ENCODE measurements at regions not wholly inside any gene's neighbourhood (a gene's known extent, or its start where the extent isn't known, plus 50 kb on each side); places are given as distances from the start of the nearest gene placed in this dataset.
"Not testable (repeated sequence)": the region's sequence is repeated elsewhere in the genome, so short reads cannot be mapped to it uniquely, and the experiment has no call there.

DNA sequence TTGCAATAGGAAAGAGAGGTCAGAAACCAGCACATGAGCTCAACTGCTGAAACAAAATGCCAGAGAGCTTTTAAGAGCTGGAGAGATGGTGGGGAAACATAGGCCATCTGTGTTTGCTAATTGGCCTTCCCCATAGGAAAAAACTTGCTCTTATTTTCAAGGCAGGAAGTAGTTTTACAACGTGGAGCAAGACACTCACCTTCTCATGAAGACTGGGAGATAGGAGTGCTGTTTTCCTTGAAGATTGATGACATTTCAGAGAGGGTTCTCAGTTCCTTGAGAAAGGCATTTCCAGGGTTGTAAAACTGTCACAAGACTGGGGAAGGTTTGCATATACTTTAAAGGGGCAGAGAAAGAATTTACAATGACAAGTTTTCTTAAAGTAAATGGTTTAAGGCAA, 586.3 kb upstream of the RAG2 start:
- H3K27ac ChIP-seq (ENCODE audit: low read length): no peak overlapping the region
- DNase-seq: no peak
- H3K27me3 ChIP-seq (replicated peaks in 1 of 2; ENCODE audit: control insufficient read depth in 2 of 2, extremely low read depth in 1 of 2, insufficient read depth in 2 of 2, low read length in 1 of 2): no peaks in the 10 kb centered on the region
- no peaks in the 10 kb centered on the region for H3K9me3 ChIP-seq
- H3K27me3 Mint-ChIP-seq: no peaks in the 10 kb centered on the region
- peaks cover 8 to 17% (median 11%) of the 10 kb centered on the region in 3 donors for H3K9me3 Mint-ChIP-seq
- ChIA-PET POLR2A (no interaction called here), CTCF (no interaction called here)
- no peaks in the 10 kb centered on the region for H3K4me1 ChIP-seq (ENCODE audit: control insufficient read depth in 1 of 2, extremely low read depth in 1 of 2, insufficient read depth in 2 of 2, low read length in 2 of 2)
- H3K4me3 ChIP-seq (ENCODE audit: control insufficient read depth in 1 of 2, extremely low read depth in 1 of 2, low read length in 1 of 2): no peak overlapping the region
- H3K36me3 ChIP-seq (ENCODE audit: control insufficient read depth in 2 of 2, extremely low read depth in 1 of 2, insufficient read depth in 1 of 2, low read length in 1 of 2): no peaks in the 10 kb centered on the region
- H3K36me3 Mint-ChIP-seq: no peaks in the 10 kb centered on the region
- no peak overlapping the region for H3K4me3 Mint-ChIP-seq
- WGBS (ENCODE audit: insufficient coverage): 0% methylated on average over 1 of the region's 1 CpG
- H3K4me1 Mint-ChIP-seq: no peaks in the 10 kb centered on the region
- no peak for ATAC-seq (replicated peaks in 1 of 4)
- H3K27ac Mint-ChIP-seq: no peak overlapping the region

DNA sequence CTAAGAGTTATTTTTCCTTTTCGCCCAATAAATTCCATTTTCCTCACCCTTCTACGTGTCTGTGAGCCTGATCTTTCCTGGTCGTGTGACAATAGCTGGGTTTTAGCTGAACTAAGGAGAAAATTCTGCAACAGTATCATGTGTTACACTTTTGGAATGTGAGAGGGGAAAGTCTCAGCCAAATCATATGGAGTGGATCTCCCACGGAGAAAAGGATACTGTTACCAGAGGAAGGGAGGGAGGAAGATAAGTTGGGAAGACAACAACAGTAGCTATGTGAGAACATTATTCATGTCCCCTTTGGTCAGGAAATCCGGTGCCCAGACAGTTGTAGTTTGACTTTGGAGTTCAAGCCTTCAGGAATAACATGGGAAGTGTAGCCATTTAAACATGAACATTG, 584.0 kb upstream of the RAG2 start:
- H3K4me1 ChIP-seq (ENCODE audit: control insufficient read depth in 1 of 2, extremely low read depth in 1 of 2, insufficient read depth in 2 of 2, low read length in 2 of 2): no peaks in the 10 kb centered on the region
- Mint-ChIP-seq H3K4me1 (no peaks in the 10 kb centered on the region), H3K9me3 (peaks cover 7 to 26% (median 15%) of the 10 kb centered on the region in 3 donors), H3K27me3 (no peaks in the 10 kb centered on the region), H3K36me3 (no peaks in the 10 kb centered on the region), H3K4me3 (no peak overlapping the region), H3K27ac (no peak overlapping the region)
- 0% methylated on average over 1 of the region's 5 CpGs for WGBS (ENCODE audit: insufficient coverage)
- H3K4me3 ChIP-seq (ENCODE audit: control insufficient read depth in 1 of 2, extremely low read depth in 1 of 2, low read length in 1 of 2): no peak overlapping the region
- H3K27ac ChIP-seq (ENCODE audit: low read length): no peak overlapping the region
- H3K36me3 ChIP-seq (ENCODE audit: control insufficient read depth in 2 of 2, extremely low read depth in 1 of 2, insufficient read depth in 1 of 2, low read length in 1 of 2): no peaks in the 10 kb centered on the region
- ChIA-PET POLR2A (no interaction called here), CTCF (no interaction called here)
- DNase-seq (no peak), ATAC-seq (replicated peaks in 1 of 4) (no peak)
- H3K9me3 ChIP-seq: no peaks in the 10 kb centered on the region
- no peaks in the 10 kb centered on the region for H3K27me3 ChIP-seq (replicated peaks in 1 of 2; ENCODE audit: control insufficient read depth in 2 of 2, extremely low read depth in 1 of 2, insufficient read depth in 2 of 2, low read length in 1 of 2)

DNA sequence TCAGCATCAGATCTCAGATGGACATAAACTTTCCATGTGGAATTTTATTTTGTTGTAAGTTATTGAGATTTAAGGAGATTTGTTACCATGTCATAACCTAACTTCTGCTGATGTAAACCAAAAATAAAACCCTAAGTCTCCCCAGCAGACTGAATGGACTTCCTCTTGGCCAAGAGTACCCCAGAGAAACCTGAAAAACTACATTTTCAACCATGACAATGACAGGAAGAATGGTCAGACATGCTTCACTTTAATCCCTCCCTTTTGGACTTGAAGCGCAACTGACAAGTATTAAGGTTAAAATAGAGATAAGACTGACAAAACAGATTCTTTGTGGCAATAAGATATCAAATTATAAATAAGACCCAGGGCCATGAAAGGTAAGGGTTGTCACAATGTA, 579.7 kb upstream of the RAG2 start:
- DNase-seq (no peak), ATAC-seq (replicated peaks in 1 of 4) (no peak)
- Mint-ChIP-seq H3K27ac (no peak overlapping the region), H3K36me3 (no peaks in the 10 kb centered on the region), H3K4me3 (no peak overlapping the region), H3K9me3 (peaks cover 21 to 26% (median 21%) of the 10 kb centered on the region in 3 donors), H3K27me3 (no peaks in the 10 kb centered on the region), H3K4me1 (no peaks in the 10 kb centered on the region)
- no CpG with 5 or more reads among the region's 1 CpG for WGBS (ENCODE audit: insufficient coverage)
- no peaks in the 10 kb centered on the region for H3K9me3 ChIP-seq
- H3K4me1 ChIP-seq (ENCODE audit: control insufficient read depth in 1 of 2, extremely low read depth in 1 of 2, insufficient read depth in 2 of 2, low read length in 2 of 2): no peaks in the 10 kb centered on the region
- CTCF ChIA-PET: no interaction called here
- POLR2A ChIA-PET: no interaction called here
- no peaks in the 10 kb centered on the region for H3K36me3 ChIP-seq (ENCODE audit: control insufficient read depth in 2 of 2, extremely low read depth in 1 of 2, insufficient read depth in 1 of 2, low read length in 1 of 2)
- no peaks in the 10 kb centered on the region for H3K27me3 ChIP-seq (replicated peaks in 1 of 2; ENCODE audit: control insufficient read depth in 2 of 2, extremely low read depth in 1 of 2, insufficient read depth in 2 of 2, low read length in 1 of 2)
- no peak overlapping the region for H3K4me3 ChIP-seq (ENCODE audit: control insufficient read depth in 1 of 2, extremely low read depth in 1 of 2, low read length in 1 of 2)
- no peak overlapping the region for H3K27ac ChIP-seq (ENCODE audit: low read length)

DNA sequence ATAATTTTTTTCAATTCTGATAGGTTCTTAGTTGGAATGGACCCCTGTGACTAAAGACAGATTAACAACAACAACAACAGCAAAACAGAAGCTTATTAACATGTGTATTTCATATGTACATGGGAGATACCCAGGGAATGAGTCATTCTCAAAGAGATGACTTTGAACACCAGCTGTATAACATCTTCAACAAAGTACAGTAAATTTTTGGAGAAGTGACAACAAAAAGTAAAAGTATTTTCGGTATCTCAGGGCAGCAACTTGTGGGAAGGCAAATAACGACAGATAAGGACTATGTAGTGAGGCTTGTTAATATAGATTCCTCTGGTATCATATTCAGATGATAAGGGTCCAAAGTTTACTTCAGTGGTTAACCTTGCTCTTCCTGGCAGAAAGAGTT, 573.4 kb upstream of the RAG2 start:
- no peak for ATAC-seq (replicated peaks in 1 of 4)

DNA sequence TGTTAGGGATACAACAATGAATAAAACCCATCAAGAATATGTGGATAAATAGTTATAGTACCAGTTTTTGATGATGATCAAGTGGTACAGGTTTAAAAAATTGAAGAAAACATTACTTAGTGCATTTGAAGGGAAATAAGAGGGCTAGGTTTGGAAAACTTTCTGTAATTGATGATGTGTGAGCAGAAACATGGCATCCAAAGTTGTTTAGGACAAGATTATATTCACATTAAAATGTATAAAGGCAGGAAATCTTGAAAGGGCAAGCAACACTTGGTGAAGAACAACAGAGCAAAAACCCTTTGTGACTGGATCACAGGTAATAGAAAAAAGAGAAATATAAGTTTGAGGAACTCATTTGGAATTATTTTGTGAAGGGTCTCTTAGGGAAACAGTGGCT, 572.3 kb upstream of the RAG2 start:
- Mint-ChIP-seq H3K9me3 (peaks cover 12 to 16% (median 14%) of the 10 kb centered on the region in 3 donors), H3K4me3 (no peak overlapping the region), H3K4me1 (no peaks in the 10 kb centered on the region), H3K36me3 (no peaks in the 10 kb centered on the region), H3K27me3 (no peaks in the 10 kb centered on the region), H3K27ac (no peak overlapping the region)
- Histone ChIP-seq H3K4me1 (ENCODE audit: control insufficient read depth in 1 of 2, extremely low read depth in 1 of 2, insufficient read depth in 2 of 2, low read length in 2 of 2) (no peaks in the 10 kb centered on the region), H3K36me3 (ENCODE audit: control insufficient read depth in 2 of 2, extremely low read depth in 1 of 2, insufficient read depth in 1 of 2, low read length in 1 of 2) (no peaks in the 10 kb centered on the region), H3K4me3 (ENCODE audit: control insufficient read depth in 1 of 2, extremely low read depth in 1 of 2, low read length in 1 of 2) (no peak overlapping the region), H3K27me3 (replicated peaks in 1 of 2; ENCODE audit: control insufficient read depth in 2 of 2, extremely low read depth in 1 of 2, insufficient read depth in 2 of 2, low read length in 1 of 2) (no peaks in the 10 kb centered on the region), H3K27ac (ENCODE audit: low read length) (no peak overlapping the region), H3K9me3 (no peaks in the 10 kb centered on the region)
- ChIA-PET CTCF (no interaction called here), POLR2A (no interaction called here)
- DNase-seq: no peak
- no peak for ATAC-seq (replicated peaks in 1 of 4)

More for the DNA sequence above, 573.4 kb upstream of the RAG2 start:
- Histone ChIP-seq H3K4me3 (ENCODE audit: control insufficient read depth in 1 of 2, extremely low read depth in 1 of 2, low read length in 1 of 2) (no peak overlapping the region), H3K27ac (ENCODE audit: low read length) (no peak overlapping the region), H3K4me1 (ENCODE audit: control insufficient read depth in 1 of 2, extremely low read depth in 1 of 2, insufficient read depth in 2 of 2, low read length in 2 of 2) (no peaks in the 10 kb centered on the region), H3K27me3 (replicated peaks in 1 of 2; ENCODE audit: control insufficient read depth in 2 of 2, extremely low read depth in 1 of 2, insufficient read depth in 2 of 2, low read length in 1 of 2) (no peaks in the 10 kb centered on the region), H3K9me3 (no peaks in the 10 kb centered on the region), H3K36me3 (ENCODE audit: control insufficient read depth in 2 of 2, extremely low read depth in 1 of 2, insufficient read depth in 1 of 2, low read length in 1 of 2) (no peaks in the 10 kb centered on the region)
- ChIA-PET CTCF (no interaction called here), POLR2A (no interaction called here)
- no peak overlapping the region for H3K27ac Mint-ChIP-seq
- DNase-seq: no peak
- H3K36me3 Mint-ChIP-seq: no peaks in the 10 kb centered on the region
- H3K27me3 Mint-ChIP-seq: no peaks in the 10 kb centered on the region
- peaks cover 16 to 18% (median 16%) of the 10 kb centered on the region in 3 donors for H3K9me3 Mint-ChIP-seq
- H3K4me1 Mint-ChIP-seq: no peaks in the 10 kb centered on the region
- H3K4me3 Mint-ChIP-seq: no peak overlapping the region
- 83% methylated on average over 2 of the region's 2 CpGs for WGBS (ENCODE audit: insufficient coverage)

DNA sequence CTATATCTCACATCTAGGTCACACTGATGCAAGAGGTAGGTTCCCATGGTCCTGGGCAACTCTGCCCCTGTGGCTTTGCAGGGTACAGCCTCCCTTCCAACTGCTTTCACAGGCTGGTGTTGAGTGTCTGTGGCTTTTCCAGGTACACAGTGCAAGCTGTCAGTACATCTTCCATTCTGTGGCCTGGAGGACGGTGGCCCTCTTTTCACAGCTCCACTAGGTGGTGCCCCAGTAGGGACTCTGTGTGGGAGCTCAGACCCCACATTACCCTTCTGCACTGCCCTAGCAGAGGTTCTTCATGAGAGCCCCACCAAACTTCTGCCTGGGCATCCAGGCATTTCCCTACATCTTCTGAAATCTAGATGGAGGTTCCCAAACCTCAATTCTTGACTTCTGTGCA, 547.4 kb upstream of the RAG2 start:
- H3K4me1 Mint-ChIP-seq; H3K4me3 ChIP-seq (ENCODE audit: control insufficient read depth in 1 of 2, extremely low read depth in 1 of 2, low read length in 1 of 2); H3K36me3 ChIP-seq (ENCODE audit: control insufficient read depth in 2 of 2, extremely low read depth in 1 of 2, insufficient read depth in 1 of 2, low read length in 1 of 2); DNase-seq; H3K27ac Mint-ChIP-seq; H3K27ac ChIP-seq (ENCODE audit: low read length); ATAC-seq (replicated peaks in 1 of 4); H3K27me3 Mint-ChIP-seq; CTCF ChIA-PET; H3K4me1 ChIP-seq (ENCODE audit: control insufficient read depth in 1 of 2, extremely low read depth in 1 of 2, insufficient read depth in 2 of 2, low read length in 2 of 2); POLR2A ChIA-PET; H3K27me3 ChIP-seq (replicated peaks in 1 of 2; ENCODE audit: control insufficient read depth in 2 of 2, extremely low read depth in 1 of 2, insufficient read depth in 2 of 2, low read length in 1 of 2); H3K9me3 ChIP-seq; H3K4me3 Mint-ChIP-seq; H3K36me3 Mint-ChIP-seq: not testable (repeated sequence)
- WGBS (ENCODE audit: insufficient coverage): 75% methylated on average over 1 of the region's 1 CpG
- H3K9me3 Mint-ChIP-seq: peaks cover 16 to 21% (median 20%) of the 10 kb centered on the region in 3 donors

DNA sequence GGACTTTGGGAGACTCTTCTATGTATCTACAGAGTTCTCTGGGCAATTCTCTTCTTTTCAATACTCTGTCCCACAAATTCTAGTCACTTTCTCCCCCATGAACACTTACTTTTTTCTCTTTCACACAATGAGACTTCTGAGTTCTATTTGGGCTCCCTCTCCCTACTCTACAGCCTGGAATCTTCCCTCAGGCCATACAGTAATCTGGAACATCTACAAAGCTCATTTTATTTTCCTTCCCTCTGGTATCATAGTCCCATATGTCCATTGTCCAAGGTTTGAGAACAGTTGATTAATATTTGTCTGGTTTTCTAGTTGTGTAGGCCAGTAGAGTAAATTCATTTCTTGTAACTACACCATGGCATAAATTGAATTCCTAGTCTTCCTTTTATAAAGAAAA, 544.6 kb upstream of the RAG2 start:
- Histone ChIP-seq H3K36me3 (ENCODE audit: control insufficient read depth in 2 of 2, extremely low read depth in 1 of 2, insufficient read depth in 1 of 2, low read length in 1 of 2) (no peaks in the 10 kb centered on the region), H3K4me1 (ENCODE audit: control insufficient read depth in 1 of 2, extremely low read depth in 1 of 2, insufficient read depth in 2 of 2, low read length in 2 of 2) (no peaks in the 10 kb centered on the region), H3K9me3 (no peaks in the 10 kb centered on the region), H3K27me3 (replicated peaks in 1 of 2; ENCODE audit: control insufficient read depth in 2 of 2, extremely low read depth in 1 of 2, insufficient read depth in 2 of 2, low read length in 1 of 2) (no peaks in the 10 kb centered on the region), H3K4me3 (ENCODE audit: control insufficient read depth in 1 of 2, extremely low read depth in 1 of 2, low read length in 1 of 2) (no peak overlapping the region), H3K27ac (ENCODE audit: low read length) (no peak overlapping the region)
- no peak overlapping the region for H3K4me3 Mint-ChIP-seq
- CTCF ChIA-PET: no interaction called here
- H3K4me1 Mint-ChIP-seq: no peaks in the 10 kb centered on the region
- peaks cover 16 to 21% (median 18%) of the 10 kb centered on the region in 3 donors for H3K9me3 Mint-ChIP-seq
- ATAC-seq (replicated peaks in 1 of 4) (no peak), DNase-seq (no peak)
- no peaks in the 10 kb centered on the region for H3K27me3 Mint-ChIP-seq
- no peaks in the 10 kb centered on the region for H3K36me3 Mint-ChIP-seq
- POLR2A ChIA-PET: no interaction called here
- no peak overlapping the region for H3K27ac Mint-ChIP-seq

All from T-cell (primary cell).